Ascending aorta (tissue), 2 donors: ENCODE measurements at regions not wholly inside any gene's neighbourhood (a gene's known extent, or its start where the extent isn't known, plus 50 kb on each side); places are given as distances from the start of the nearest gene placed in this dataset.

Experiments
- DNase-seq, 2 donors: peaks; one replicate each; pipeline ENCODE4 v3.0.0-alpha.2; 2019; ENCODE audit warnings: low spot score in 2 of 2
- H3K27ac ChIP-seq, 2 donors: fragments of 200-600 bp; sonication (generic); one replicate each; pipeline ENCODE4 v1.5.1; 2016 to 2017; ENCODE audit warnings: mild to moderate bottlenecking in 1 of 2
- H3K27me3 ChIP-seq: fragments of 200-600 bp; sonication (generic); one replicate; pipeline ENCODE4 v1.5.1; 2017
- H3K36me3 ChIP-seq, 2 donors: fragments of 200-600 bp; sonication (generic); one replicate each; pipeline ENCODE4 v1.5.1; 2016
- H3K4me1 ChIP-seq, 2 donors: fragments of 200-600 bp; sonication (generic); one replicate each; pipeline ENCODE4 v1.5.1; 2016 to 2017; ENCODE audit warnings: mild to moderate bottlenecking in 1 of 2
- H3K4me3 ChIP-seq, 2 donors: fragments of 200-600 bp; sonication (generic); one replicate each; pipeline ENCODE4 v1.5.1; 2016 to 2017; ENCODE audit warnings: mild to moderate bottlenecking in 1 of 2
- H3K9me3 ChIP-seq, 2 donors: fragments of 200-600 bp; sonication (generic); one replicate each; pipeline ENCODE4 v1.5.1; 2016
- intact Hi-C: fragments of 100-400 bp; cut with DNase I; formaldehyde crosslinking; loops from one replicate; pipeline ENCODE4 v1.15.1; 2023
- TF ChIP-seq, protein P1 (sequence below), 3 experiments: fragments of 200-600 bp in 2 of 3; fragments of 450-650 bp in 1 of 3; sonication (generic) in 2 of 3; IDR thresholded peaks; one replicate each; pipeline ENCODE4 v1.5.1; 2016 to 2019; ENCODE audit warnings: antibody characterized with exemption in 3 of 3, mild to moderate bottlenecking in 1 of 3, moderate library complexity in 1 of 3

DNA sequence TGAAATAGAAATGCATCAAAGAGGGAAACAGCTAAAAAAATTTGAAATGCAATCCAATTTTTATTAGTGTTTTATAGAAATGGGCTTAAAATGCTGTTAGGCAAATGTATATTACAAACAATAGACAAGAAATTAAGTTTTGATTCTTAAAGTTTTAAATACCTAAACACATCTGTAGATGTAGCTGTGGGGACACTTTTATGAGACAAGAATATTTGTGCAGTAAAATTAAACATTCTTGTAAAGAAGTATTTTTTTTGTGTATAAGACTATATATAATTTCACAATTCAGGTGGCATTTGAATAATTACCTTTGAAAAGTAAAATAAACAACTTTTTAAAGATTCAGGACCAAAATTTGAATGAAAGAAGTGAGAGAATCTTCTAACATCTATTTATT lies 1015.9 kb downstream of the REEP3 start:
- H3K27ac ChIP-seq, result no peak overlapping the region
- no peak for DNase-seq
- H3K27me3 ChIP-seq, result no peaks in the 10 kb centered on the region
- H3K36me3 ChIP-seq, result no peaks in the 10 kb centered on the region
- H3K9me3 ChIP-seq, result no peaks in the 10 kb centered on the region
- intact Hi-C loops, result no loop called here
- H3K4me1 ChIP-seq, result no peaks in the 10 kb centered on the region
- no peak overlapping the region for H3K4me3 ChIP-seq
- TF ChIP-seq, protein P1, sequence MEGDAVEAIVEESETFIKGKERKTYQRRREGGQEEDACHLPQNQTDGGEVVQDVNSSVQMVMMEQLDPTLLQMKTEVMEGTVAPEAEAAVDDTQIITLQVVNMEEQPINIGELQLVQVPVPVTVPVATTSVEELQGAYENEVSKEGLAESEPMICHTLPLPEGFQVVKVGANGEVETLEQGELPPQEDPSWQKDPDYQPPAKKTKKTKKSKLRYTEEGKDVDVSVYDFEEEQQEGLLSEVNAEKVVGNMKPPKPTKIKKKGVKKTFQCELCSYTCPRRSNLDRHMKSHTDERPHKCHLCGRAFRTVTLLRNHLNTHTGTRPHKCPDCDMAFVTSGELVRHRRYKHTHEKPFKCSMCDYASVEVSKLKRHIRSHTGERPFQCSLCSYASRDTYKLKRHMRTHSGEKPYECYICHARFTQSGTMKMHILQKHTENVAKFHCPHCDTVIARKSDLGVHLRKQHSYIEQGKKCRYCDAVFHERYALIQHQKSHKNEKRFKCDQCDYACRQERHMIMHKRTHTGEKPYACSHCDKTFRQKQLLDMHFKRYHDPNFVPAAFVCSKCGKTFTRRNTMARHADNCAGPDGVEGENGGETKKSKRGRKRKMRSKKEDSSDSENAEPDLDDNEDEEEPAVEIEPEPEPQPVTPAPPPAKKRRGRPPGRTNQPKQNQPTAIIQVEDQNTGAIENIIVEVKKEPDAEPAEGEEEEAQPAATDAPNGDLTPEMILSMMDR (IDR thresholded peaks at IDR 0.05), result no peak

DNA sequence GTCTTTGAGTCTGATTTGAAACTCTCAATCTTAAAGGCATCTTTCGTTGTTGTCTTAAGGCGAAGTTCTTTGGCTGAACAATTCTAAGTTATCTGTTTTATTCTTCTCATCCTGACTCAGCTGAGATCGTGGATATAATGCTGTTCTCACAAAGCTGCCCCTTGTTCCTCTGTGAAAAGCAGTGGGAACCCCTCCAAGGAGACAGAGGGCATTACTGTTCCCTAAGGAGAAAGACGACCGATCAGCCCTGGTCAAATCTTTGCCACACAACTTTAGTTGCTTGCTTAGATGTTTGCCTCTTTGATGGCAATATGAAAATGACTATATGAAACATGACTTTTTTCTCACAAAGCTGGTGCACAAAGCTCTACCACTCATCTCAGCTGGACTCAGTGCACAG lies 1016.7 kb downstream of the REEP3 start:
- TF ChIP-seq, protein P1 (IDR thresholded peaks at IDR 0.05), result no peak
- intact Hi-C loops, result no loop called here

DNA sequence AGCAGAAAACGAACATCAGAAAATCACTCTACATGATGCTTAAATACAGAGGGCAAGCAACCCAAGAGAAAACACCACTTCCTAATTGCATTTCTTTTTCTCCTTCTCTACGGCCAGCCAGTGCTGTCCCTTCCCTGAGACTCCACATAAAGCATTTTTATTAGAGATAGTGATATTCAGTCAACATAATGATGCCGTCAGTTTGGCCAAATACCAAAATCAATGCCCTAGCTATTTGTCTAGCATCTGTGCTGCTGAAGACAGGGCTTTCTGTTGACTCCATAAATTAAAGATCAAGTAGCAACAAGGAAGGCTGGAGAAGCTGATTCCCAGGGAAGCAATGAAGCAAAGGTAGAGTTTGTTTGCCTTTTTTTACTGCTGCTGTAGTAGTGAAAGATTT lies 1024.9 kb downstream of the REEP3 start:
- Histone ChIP-seq H3K4me3 (no peak overlapping the region), H3K4me1 (no peaks in the 10 kb centered on the region), H3K27me3 (no peaks in the 10 kb centered on the region), H3K9me3 (no peaks in the 10 kb centered on the region), H3K36me3 (no peaks in the 10 kb centered on the region), H3K27ac (no peak overlapping the region)
- DNase-seq, result no peak
- TF ChIP-seq, protein P1 (IDR thresholded peaks at IDR 0.05), result no peak
- intact Hi-C loops, result no loop called here

More for the DNA sequence above, 1016.7 kb downstream of the REEP3 start:
- DNase-seq, result no peak
- Histone ChIP-seq H3K27ac (no peak overlapping the region), H3K9me3 (no peaks in the 10 kb centered on the region), H3K27me3 (no peaks in the 10 kb centered on the region), H3K36me3 (no peaks in the 10 kb centered on the region), H3K4me1 (no peaks in the 10 kb centered on the region), H3K4me3 (no peak overlapping the region)

DNA sequence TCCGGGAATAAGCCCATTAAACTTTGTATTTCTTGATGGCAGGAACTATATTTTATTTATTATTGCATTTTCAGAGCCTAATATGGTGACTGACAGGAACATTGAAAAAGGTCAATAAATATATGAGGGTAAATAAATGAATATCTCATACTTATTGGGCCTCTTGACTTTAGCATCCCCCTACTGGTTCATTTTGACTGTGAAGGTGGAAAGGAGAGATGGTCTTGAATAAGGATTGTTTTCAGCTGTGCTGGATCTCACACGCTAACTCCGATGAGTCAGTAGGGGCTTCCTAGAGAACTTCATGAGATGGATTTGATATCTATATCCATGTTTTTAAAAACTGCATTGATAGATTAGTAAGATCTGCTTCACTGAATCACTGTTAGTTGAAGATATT lies 1026.0 kb downstream of the REEP3 start:
- Histone ChIP-seq H3K4me3 (no peak overlapping the region), H3K36me3 (no peaks in the 10 kb centered on the region), H3K9me3 (no peaks in the 10 kb centered on the region), H3K27me3 (no peaks in the 10 kb centered on the region), H3K4me1 (no peaks in the 10 kb centered on the region), H3K27ac (no peak overlapping the region)
- no peak for DNase-seq
- TF ChIP-seq, protein P1 (IDR thresholded peaks at IDR 0.05), result no peak
- intact Hi-C loops, result no loop called here

DNA sequence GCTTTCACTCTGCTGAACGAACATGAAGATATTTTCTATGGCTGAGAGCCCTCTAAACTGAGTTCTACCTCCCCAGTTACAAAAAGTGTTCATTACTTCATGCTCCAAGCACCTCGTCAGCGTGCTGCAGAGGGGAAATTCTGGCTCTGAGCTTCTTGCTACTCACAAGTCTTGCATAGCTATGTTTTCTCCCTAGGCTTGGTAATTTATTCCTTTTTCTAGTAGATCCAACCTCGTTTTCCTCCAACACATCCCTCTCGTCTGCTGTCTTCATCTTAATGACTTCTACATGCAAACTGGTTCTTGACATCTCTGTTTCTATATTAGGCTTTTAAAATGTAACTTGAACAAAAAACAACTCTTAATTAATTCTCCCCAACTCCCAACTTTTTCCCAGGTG lies 1034.5 kb downstream of the REEP3 start:
- DNase-seq, result no peak
- Histone ChIP-seq H3K27me3 (no peaks in the 10 kb centered on the region), H3K36me3 (no peaks in the 10 kb centered on the region), H3K27ac (no peak overlapping the region), H3K4me1 (no peaks in the 10 kb centered on the region), H3K4me3 (no peak overlapping the region), H3K9me3 (no peaks in the 10 kb centered on the region)
- TF ChIP-seq, protein P1 (IDR thresholded peaks at IDR 0.05), result no peak
- intact Hi-C loops, result no loop called here
